Gastroesophageal sphincter (tissue), 4 donors: ENCODE measurements at regions not wholly inside any gene's neighbourhood (a gene's known extent, or its start where the extent isn't known, plus 50 kb on each side); places are given as distances from the start of the nearest gene placed in this dataset.
"Not testable (repeated sequence)": the region's sequence is repeated elsewhere in the genome, so short reads cannot be mapped to it uniquely, and the experiment has no call there.

Source experiments
- ATAC-seq: fragments of 150-250 bp; one replicate; pipeline ENCODE4 v1.9.1; 2016; ENCODE audit warnings: mild to moderate bottlenecking, moderate library complexity
- H3K27ac ChIP-seq, 4 donors: fragments of 200-600 bp; sonication (generic) in 3 of 4; 1 replicate in 3 of 4; 2 replicates in 1 of 4; pipeline ENCODE4 v1.5.1; 2016 to 2019
- H3K27me3 ChIP-seq: fragments of 200-600 bp; sonication (generic); one replicate; pipeline ENCODE4 v1.5.1; 2019
- H3K36me3 ChIP-seq, 2 donors: fragments of 200-600 bp; sonication (generic); one replicate each; pipeline ENCODE4 v1.5.1; 2019; ENCODE audit warnings: control low read depth in 1 of 2
- H3K4me1 ChIP-seq, 3 donors: fragments of 200-600 bp; sonication (generic); 1 replicate in 2 of 3; 2 replicates in 1 of 3; pipeline ENCODE4 v1.5.1; 2016 to 2019; ENCODE audit warnings: control low read depth in 2 of 3
- H3K4me3 ChIP-seq, 2 donors: fragments of 200-600 bp; sonication (generic); one replicate each; pipeline ENCODE4 v1.5.1; 2019; ENCODE audit warnings: mild to moderate bottlenecking in 1 of 2, moderate library complexity in 1 of 2
- H3K9me3 ChIP-seq, 3 donors: fragments of 200-600 bp; sonication (generic); one replicate each; pipeline ENCODE4 v1.5.1; 2017 to 2019; ENCODE audit warnings: control low read depth in 2 of 3
- CTCF ChIP-seq, 4 experiments: fragments of 200-600 bp in 2 of 4; fragments of 450-650 bp in 2 of 4; sonication (generic) in 1 of 4; IDR thresholded peaks; one replicate each; pipeline ENCODE4 v1.5.1; 2017 to 2019; ENCODE audit warnings: antibody characterized with exemption in 4 of 4, mild to moderate bottlenecking in 2 of 4, moderate library complexity in 2 of 4
- EP300 ChIP-seq: sonication (generic); formaldehyde crosslinking; IDR thresholded peaks from one replicate; pipeline ENCODE4 v1.6.1; 2017; ENCODE audit warnings: antibody characterized with exemption, mild to moderate bottlenecking
- POLR2A ChIP-seq, 2 donors: fragments of 450-650 bp; IDR thresholded peaks; one replicate each; pipeline ENCODE4 v1.6.1; 2017; ENCODE audit warnings: antibody characterized with exemption in 2 of 2, mild to moderate bottlenecking in 2 of 2, moderate library complexity in 1 of 2
- POLR2AphosphoS5 ChIP-seq: sonication (generic); formaldehyde crosslinking; IDR thresholded peaks from one replicate; pipeline ENCODE4 v1.6.1; 2017; ENCODE audit warnings: antibody characterized with exemption
- WGBS, 2 donors: methylation state at CpG; one replicate each; pipeline ENCODE4 v1.1.5; 2018; ENCODE audit warnings: low coverage in 1 of 2; 5-methylcytosine and 5-hydroxymethylcytosine counted together

- WGBS, 2 donors, result 69 to 96% methylated on average over 4 of the region's 4 CpGs
- Histone ChIP-seq H3K27me3 (no peaks in the 10 kb centered on the region), H3K36me3 (no peaks in the 10 kb centered on the region), H3K4me1 (no peaks in the 10 kb centered on the region), H3K27ac (no peak overlapping the region), H3K4me3 (no peak overlapping the region), H3K9me3 (no peaks in the 10 kb centered on the region)
- TF ChIP-seq POLR2A (IDR thresholded peaks at IDR 0.05), result no peak
- no peak for TF ChIP-seq EP300
- no peak for TF ChIP-seq POLR2AphosphoS5
- TF ChIP-seq CTCF (IDR thresholded peaks at IDR 0.05), result no peak
- ATAC-seq, result no peak
These were observed 707.0 kb upstream of the GOLIM4 start for GRCh38 chr3:168802766-168803165.

- TF ChIP-seq CTCF (IDR thresholded peaks at IDR 0.05) (no peak), POLR2A (IDR thresholded peaks at IDR 0.05) (no peak), EP300 (no peak), POLR2AphosphoS5 (no peak)
- no peaks in the 10 kb centered on the region for H3K4me1 ChIP-seq
- 60 to 71% methylated on average over 1 of the region's 1 CpG for WGBS, 2 donors
- ATAC-seq, result no peak
- no peak overlapping the region for H3K4me3 ChIP-seq
- no peaks in the 10 kb centered on the region for H3K36me3 ChIP-seq
- no peak overlapping the region for H3K27ac ChIP-seq
- H3K9me3 ChIP-seq, result no peaks in the 10 kb centered on the region
- no peaks in the 10 kb centered on the region for H3K27me3 ChIP-seq
These were observed 706.1 kb upstream of the GOLIM4 start for GRCh38 chr3:168801794-168802193.

GRCh38 chr3:168796339-168796738, 700.6 kb upstream of the GOLIM4 start:
- no peak for ATAC-seq
- no peaks in the 10 kb centered on the region for H3K36me3 ChIP-seq
- no peak overlapping the region for H3K4me3 ChIP-seq
- 79 to 80% methylated on average over 3 of the region's 3 CpGs for WGBS, 2 donors
- H3K9me3 ChIP-seq, result no peaks in the 10 kb centered on the region
- no peaks in the 10 kb centered on the region for H3K4me1 ChIP-seq
- TF ChIP-seq POLR2A (IDR thresholded peaks at IDR 0.05), result no peak
- TF ChIP-seq EP300, result no peak
- TF ChIP-seq POLR2AphosphoS5, result no peak
- TF ChIP-seq CTCF (IDR thresholded peaks at IDR 0.05), result no peak
- H3K27me3 ChIP-seq, result no peaks in the 10 kb centered on the region
- no peak overlapping the region for H3K27ac ChIP-seq

- WGBS, 2 donors, result 63 to 84% methylated on average over 1 to 2 of the region's 2 CpGs
- ATAC-seq, result no peak
- Histone ChIP-seq H3K27ac (no peak overlapping the region), H3K4me1 (no peaks in the 10 kb centered on the region), H3K27me3 (no peaks in the 10 kb centered on the region), H3K36me3 (no peaks in the 10 kb centered on the region), H3K4me3 (no peak overlapping the region), H3K9me3 (no peaks in the 10 kb centered on the region)
- TF ChIP-seq EP300 (no peak), POLR2AphosphoS5 (no peak), CTCF (IDR thresholded peaks at IDR 0.05) (no peak), POLR2A (IDR thresholded peaks at IDR 0.05) (no peak)
These were observed 698.7 kb upstream of the GOLIM4 start for GRCh38 chr3:168794427-168794826.

GRCh38 chr3:168782193-168782592, 686.5 kb upstream of the GOLIM4 start:
- no peaks in the 10 kb centered on the region for H3K36me3 ChIP-seq

GRCh38 chr3:168779970-168780645, 684.4 kb upstream of the GOLIM4 start:
- not testable (repeated sequence) for H3K36me3 ChIP-seq, ATAC-seq, H3K4me3 ChIP-seq, H3K27me3 ChIP-seq, H3K27ac ChIP-seq, H3K4me1 ChIP-seq, H3K9me3 ChIP-seq
- 80 to 96% methylated on average over 1 to 11 of the region's 28 CpGs for WGBS, 2 donors

More at GRCh38 chr3:168782193-168782592, 686.5 kb upstream of the GOLIM4 start:
- Histone ChIP-seq H3K4me1 (no peaks in the 10 kb centered on the region), H3K27ac (no peak overlapping the region), H3K4me3 (no peak overlapping the region), H3K27me3 (no peaks in the 10 kb centered on the region), H3K9me3 (peaks cover 0 to 5% (median 0%) of the 10 kb centered on the region in 3 donors)
- WGBS, 2 donors, result 83 to 87% methylated on average over 3 of the region's 3 CpGs
- no peak for ATAC-seq
- no peak for TF ChIP-seq CTCF (IDR thresholded peaks at IDR 0.05)
- no peak for TF ChIP-seq EP300
- no peak for TF ChIP-seq POLR2AphosphoS5
- no peak for TF ChIP-seq POLR2A (IDR thresholded peaks at IDR 0.05)
